DMS153 treated with DMSO at 0.1 percent for 48 hours (cell line): ENCODE measurements at regions not wholly inside any gene's neighbourhood (a gene's known extent, or its start where the extent isn't known, plus 50 kb on each side); places are given as distances from the start of the nearest gene placed in this dataset.
"Not testable (repeated sequence)": the region's sequence is repeated elsewhere in the genome, so short reads cannot be mapped to it uniquely, and the experiment has no call there.

Experiments
- DNase-seq: peaks from one replicate; lab custom pipeline; 2025; ENCODE audit not compliant: unreplicated experiment; lab: John Stamatoyannopoulos, UW

- DNase-seq, result no peak
Observed at GRCh38 chr7:125065001-125065400, 135.4 kb upstream of the POT1 start.

GRCh38 chr7:125061776-125062397 lies 132.3 kb upstream of the POT1 start:
- no peak for DNase-seq

- DNase-seq, result not testable (repeated sequence)
Observed at GRCh38 chr7:125061083-125061745, 131.6 kb upstream of the POT1 start.

GRCh38 chr7:125059861-125060456 lies 130.3 kb upstream of the POT1 start:
- DNase-seq, result peak; percentile 27

GRCh38 chr7:125057963-125058362 lies 128.3 kb upstream of the POT1 start:
- DNase-seq, result no peak

GRCh38 chr7:125055376-125055775 lies 125.8 kb upstream of the POT1 start:
- DNase-seq, result no peak

GRCh38 chr7:125046767-125047166 lies 117.1 kb upstream of the POT1 start:
- no peak for DNase-seq

- peak; percentile 36 for DNase-seq
Observed at GRCh38 chr7:125033506-125033905, 103.9 kb upstream of the POT1 start.

- no peak for DNase-seq
Observed at GRCh38 chr7:125032943-125033342, 103.3 kb upstream of the POT1 start.

- no peak for DNase-seq
Observed at GRCh38 chr7:125030756-125031387, 101.2 kb upstream of the POT1 start.

- DNase-seq, result no peak
Observed at GRCh38 chr7:125025620-125026019, 96.0 kb upstream of the POT1 start.

- DNase-seq, result no peak
Observed at GRCh38 chr7:125020801-125021200, 91.2 kb upstream of the POT1 start.

- DNase-seq, result no peak
Observed at GRCh38 chr7:125010540-125010939, 80.9 kb upstream of the POT1 start.

GRCh38 chr7:124996778-124997177 lies 67.2 kb upstream of the POT1 start:
- no peak for DNase-seq

- DNase-seq, result no peak
Observed at GRCh38 chr7:124992851-124993562, 63.4 kb upstream of the POT1 start.

- no peak for DNase-seq
Observed at GRCh38 chr7:124989911-124990310, 60.3 kb upstream of the POT1 start.
